ENCODE measurements at regions not wholly inside any gene's neighbourhood (a gene's known extent, or its start where the extent isn't known, plus 50 kb on each side); places are given as distances from the start of the nearest gene placed in this dataset.

DNA sequence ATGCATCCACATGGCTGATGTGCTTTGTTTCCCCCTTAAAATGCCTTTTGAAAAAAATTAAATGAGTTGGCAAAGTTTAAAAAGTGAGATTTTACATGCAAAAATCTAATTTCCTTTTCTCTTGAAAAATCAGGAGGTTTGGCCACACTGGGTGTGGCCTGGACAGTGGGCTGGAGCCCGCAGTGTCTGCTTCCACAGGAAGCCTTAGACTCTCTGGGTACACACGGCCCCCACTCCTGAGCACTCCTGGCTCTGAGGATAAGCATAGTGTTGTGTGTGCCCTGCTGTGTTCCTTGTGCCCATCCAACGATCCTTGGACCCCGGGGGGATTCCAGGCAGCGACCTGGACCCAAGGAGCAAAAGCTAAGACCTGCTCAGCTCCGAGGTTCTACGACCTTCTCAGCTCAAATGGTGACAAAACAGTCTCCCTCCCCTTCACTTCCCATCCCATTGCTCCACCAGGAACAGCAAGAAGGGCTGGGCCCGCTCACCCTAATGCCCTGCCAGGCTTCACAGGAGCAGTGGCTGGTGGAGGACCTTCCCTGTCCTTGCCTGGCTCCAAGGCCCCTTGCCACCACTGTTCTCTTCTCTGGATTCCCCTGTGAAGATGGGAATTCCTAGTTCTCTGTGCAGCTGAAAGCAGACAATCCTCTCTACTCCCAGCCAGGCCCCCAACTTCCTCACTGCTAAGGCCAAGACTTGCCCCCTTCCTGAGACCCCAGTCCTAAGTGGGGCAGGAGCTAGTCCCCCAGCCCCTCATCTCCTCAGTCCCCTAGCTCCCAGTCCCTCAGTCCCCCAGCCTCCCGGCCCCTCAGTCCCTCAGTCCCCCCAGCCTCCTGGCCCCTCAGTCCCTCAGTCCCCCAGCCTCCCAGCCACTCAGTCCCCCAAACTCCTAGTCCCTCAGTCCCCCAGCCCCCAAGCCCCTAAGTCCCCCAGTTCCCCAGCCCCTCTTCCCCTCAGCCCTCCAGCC lies 395.8 kb downstream of the PTPRU start:
- no peaks in the 10 kb centered on the region for H3K9me3 ChIP-seq
- H3K27ac ChIP-seq: no peak overlapping the region
- H3K27me3 ChIP-seq: peaks cover 4% of the 10 kb centered on the region
- TF ChIP-seq, protein P1, sequence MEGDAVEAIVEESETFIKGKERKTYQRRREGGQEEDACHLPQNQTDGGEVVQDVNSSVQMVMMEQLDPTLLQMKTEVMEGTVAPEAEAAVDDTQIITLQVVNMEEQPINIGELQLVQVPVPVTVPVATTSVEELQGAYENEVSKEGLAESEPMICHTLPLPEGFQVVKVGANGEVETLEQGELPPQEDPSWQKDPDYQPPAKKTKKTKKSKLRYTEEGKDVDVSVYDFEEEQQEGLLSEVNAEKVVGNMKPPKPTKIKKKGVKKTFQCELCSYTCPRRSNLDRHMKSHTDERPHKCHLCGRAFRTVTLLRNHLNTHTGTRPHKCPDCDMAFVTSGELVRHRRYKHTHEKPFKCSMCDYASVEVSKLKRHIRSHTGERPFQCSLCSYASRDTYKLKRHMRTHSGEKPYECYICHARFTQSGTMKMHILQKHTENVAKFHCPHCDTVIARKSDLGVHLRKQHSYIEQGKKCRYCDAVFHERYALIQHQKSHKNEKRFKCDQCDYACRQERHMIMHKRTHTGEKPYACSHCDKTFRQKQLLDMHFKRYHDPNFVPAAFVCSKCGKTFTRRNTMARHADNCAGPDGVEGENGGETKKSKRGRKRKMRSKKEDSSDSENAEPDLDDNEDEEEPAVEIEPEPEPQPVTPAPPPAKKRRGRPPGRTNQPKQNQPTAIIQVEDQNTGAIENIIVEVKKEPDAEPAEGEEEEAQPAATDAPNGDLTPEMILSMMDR (IDR thresholded peaks at IDR 0.05): no peak
- no peak overlapping the region for H3K4me3 ChIP-seq (ENCODE audit: low read depth in 1 of 2, low read length in 1 of 2)
- H3K4me1 ChIP-seq (ENCODE audit: control insufficient read depth in 1 of 2, insufficient read depth in 1 of 2, low read depth in 1 of 2, low read length in 1 of 2): no peaks in the 10 kb centered on the region
- H3K36me3 ChIP-seq: no peaks in the 10 kb centered on the region

DNA sequence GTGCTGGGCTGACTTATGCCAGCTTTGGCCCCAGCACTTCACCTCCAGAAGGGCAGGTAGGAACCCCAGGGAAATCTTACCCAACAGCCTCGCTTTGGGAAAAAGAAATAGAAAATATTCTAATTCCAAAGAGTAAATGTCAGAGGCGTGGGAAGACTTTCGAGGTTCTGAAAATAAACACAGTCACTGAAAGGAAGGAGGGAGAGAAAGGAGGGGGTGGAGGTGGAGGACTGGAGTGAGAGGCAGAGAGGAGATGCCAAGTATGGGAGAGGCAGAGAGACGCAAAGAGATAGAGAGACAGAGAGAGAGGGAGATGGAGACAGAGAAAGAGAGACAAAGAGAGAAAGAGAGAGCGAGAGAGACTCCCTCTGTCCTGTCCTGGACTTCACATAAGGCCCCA lies 395.0 kb downstream of the PTPRU start:
- Histone ChIP-seq H3K36me3 (no peaks in the 10 kb centered on the region), H3K4me1 (ENCODE audit: control insufficient read depth in 1 of 2, insufficient read depth in 1 of 2, low read depth in 1 of 2, low read length in 1 of 2) (no peaks in the 10 kb centered on the region), H3K27me3 (peaks cover 4% of the 10 kb centered on the region), H3K9me3 (no peaks in the 10 kb centered on the region), H3K4me3 (ENCODE audit: low read depth in 1 of 2, low read length in 1 of 2) (no peak overlapping the region), H3K27ac (no peak overlapping the region)
- TF ChIP-seq, protein P1 (IDR thresholded peaks at IDR 0.05): no peak

DNA sequence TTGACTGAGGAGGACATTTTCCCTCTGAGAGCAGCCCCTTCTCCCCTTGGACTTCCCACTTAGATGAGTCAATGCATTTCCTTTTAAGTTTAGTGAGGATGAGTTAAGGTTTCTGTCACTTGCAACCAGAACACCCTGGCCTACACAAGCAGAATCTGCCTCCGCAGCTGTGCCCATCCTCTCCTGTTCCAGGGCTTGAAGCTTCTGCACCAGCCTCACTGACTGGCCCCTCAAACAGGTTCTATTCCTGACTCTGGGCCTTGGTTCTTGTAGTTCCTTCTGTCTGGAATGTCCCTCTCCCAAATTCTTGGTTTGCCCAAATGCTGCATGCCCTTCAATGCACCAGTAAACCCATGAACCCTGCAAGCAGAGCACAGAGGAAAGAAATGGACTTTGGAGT lies 394.4 kb downstream of the PTPRU start:
- Histone ChIP-seq H3K4me1 (ENCODE audit: control insufficient read depth in 1 of 2, insufficient read depth in 1 of 2, low read depth in 1 of 2, low read length in 1 of 2) (no peaks in the 10 kb centered on the region), H3K36me3 (no peaks in the 10 kb centered on the region), H3K27ac (no peak overlapping the region), H3K27me3 (peaks cover 4% of the 10 kb centered on the region), H3K4me3 (ENCODE audit: low read depth in 1 of 2, low read length in 1 of 2) (no peak overlapping the region), H3K9me3 (no peaks in the 10 kb centered on the region)
- TF ChIP-seq, protein P1 (IDR thresholded peaks at IDR 0.05): no peak

DNA sequence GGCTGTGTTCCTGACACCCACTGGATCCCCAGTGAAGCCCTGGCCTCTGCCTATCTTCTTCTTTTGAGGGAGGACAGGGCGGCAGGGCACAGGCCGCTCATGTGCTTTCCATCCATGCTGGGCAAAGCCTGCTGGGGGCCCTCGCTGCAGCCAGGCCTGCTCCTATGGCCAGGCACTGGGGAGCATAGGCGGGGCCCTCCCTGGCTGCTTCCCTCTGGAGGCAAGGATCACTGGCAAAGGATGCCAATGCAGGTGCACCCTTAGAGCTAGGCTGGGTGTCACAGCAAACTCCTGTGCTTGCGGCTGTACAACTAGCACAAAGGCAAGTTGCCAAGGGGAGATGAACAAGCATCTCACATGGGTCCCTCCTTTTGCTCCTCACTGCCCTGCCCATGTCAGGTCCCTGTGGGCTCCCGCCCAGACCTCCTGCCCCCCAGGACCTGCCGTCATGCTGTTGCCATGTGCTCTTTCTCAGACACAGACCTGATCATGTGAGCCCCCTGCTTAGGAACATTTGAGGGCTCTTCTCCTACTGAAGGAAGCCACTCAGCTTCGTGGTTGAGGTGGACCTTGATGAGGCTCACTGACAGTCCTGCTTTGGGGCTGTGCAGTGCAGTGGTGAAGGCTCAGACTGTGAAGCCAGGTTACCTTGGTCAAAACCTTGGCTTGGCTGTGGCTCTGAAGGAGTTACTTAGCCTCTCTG lies 393.6 kb downstream of the PTPRU start:
- Histone ChIP-seq H3K27me3 (peaks cover 4% of the 10 kb centered on the region), H3K27ac (no peak overlapping the region), H3K36me3 (no peaks in the 10 kb centered on the region), H3K4me1 (ENCODE audit: control insufficient read depth in 1 of 2, insufficient read depth in 1 of 2, low read depth in 1 of 2, low read length in 1 of 2) (no peaks in the 10 kb centered on the region), H3K9me3 (no peaks in the 10 kb centered on the region), H3K4me3 (ENCODE audit: low read depth in 1 of 2, low read length in 1 of 2) (no peak overlapping the region)
- TF ChIP-seq, protein P1 (IDR thresholded peaks at IDR 0.05): no peak

DNA sequence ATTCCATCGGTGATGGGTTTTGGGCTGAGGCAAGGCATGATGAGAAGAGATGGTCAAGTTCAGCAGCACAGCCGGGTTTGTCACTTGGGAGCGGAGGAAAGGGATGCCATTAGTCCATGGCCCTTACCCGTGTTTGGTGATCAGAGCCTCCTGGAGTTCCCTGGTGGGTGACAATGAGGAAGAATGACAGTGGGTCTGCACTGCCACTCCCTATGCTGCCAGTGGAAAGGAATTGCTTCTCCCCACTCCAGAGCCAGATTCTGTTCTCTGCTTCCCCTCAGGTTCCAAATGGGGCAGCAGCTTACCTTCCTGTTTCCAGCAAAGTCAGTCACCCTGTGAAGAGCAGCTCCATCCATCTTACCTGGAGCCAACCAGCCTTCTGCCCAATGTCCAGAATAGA lies 393.1 kb downstream of the PTPRU start:
- Histone ChIP-seq H3K36me3 (no peaks in the 10 kb centered on the region), H3K27me3 (peaks cover 4% of the 10 kb centered on the region), H3K4me3 (ENCODE audit: low read depth in 1 of 2, low read length in 1 of 2) (no peak overlapping the region), H3K9me3 (no peaks in the 10 kb centered on the region), H3K27ac (no peak overlapping the region), H3K4me1 (ENCODE audit: control insufficient read depth in 1 of 2, insufficient read depth in 1 of 2, low read depth in 1 of 2, low read length in 1 of 2) (no peaks in the 10 kb centered on the region)
- TF ChIP-seq, protein P1 (IDR thresholded peaks at IDR 0.05): no peak
